ENCODE measurements at regions not wholly inside any gene's neighbourhood (a gene's known extent, or its start where the extent isn't known, plus 50 kb on each side); places are given as distances from the start of the nearest gene placed in this dataset.

DNA sequence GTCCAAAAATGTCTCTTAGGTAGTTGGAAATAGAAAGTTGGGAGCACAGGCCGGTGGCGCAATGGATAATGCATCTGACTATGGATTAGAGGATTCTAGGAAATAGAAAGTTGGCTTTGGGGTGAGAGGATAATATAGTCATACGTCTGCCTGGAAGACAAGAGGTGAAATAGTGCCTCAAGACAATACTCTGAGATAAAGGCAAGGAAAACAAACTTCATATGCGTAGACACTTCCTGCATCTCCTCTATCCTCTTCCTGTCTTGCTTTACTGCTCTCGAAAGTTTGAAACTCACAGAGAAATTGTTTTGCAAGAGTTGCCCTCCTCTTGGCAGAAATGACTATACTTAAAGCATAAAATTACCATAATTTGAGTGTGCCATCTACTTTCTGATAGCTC is 153.2 kb upstream of the FBXL7 start:
- H3K9ac ChIP-seq (ENCODE audit: low read length) = no peak overlapping the region
- no peak for DNase-seq
- H3K4me3 ChIP-seq (ENCODE audit: low read length) = no peak overlapping the region
- ChIA-PET CTCF (no interaction called here), POLR2A (ENCODE audit: unreplicated experiment) (no interaction called here)
- no peak overlapping the region for H2AFZ ChIP-seq (ENCODE audit: low read length)
- H3F3A ChIP-seq (ENCODE audit: low read length, unreplicated experiment) = no peaks in the 10 kb centered on the region
- no peaks in the 10 kb centered on the region for H4K20me1 ChIP-seq (ENCODE audit: low read length)
- intact Hi-C loops (cut with micrococcal nuclease) = no loop called here
- H3K9me2 ChIP-seq (replicated peaks; ENCODE audit: low read length) = no peaks in the 10 kb centered on the region
- no peak for ATAC-seq
- H3K79me2 ChIP-seq (ENCODE audit: low read length) = no peaks in the 10 kb centered on the region
- no peaks in the 10 kb centered on the region for H3K36me3 ChIP-seq (ENCODE audit: low read depth, low read length)
- BruUV-seq (replicated peaks) = no TSS peak
- no peaks in the 10 kb centered on the region for H3K27me3 ChIP-seq (ENCODE audit: low read length)
- 0 out of 2 replicates have a peak, but pooled peaks cover 2% of the 10 kb centered on the region for H3K9me3 ChIP-seq (ENCODE audit: low read length)
- H3K4me1 ChIP-seq (ENCODE audit: insufficient read depth, low read length) = no peaks in the 10 kb centered on the region
- H3K27ac ChIP-seq (ENCODE audit: low read length) = no peak overlapping the region
- no peak for TF ChIP-seq EZH2 (IDR thresholded peaks at IDR 0.05; ENCODE audit: low read length, unreplicated experiment)
- TF ChIP-seq, protein P1, sequence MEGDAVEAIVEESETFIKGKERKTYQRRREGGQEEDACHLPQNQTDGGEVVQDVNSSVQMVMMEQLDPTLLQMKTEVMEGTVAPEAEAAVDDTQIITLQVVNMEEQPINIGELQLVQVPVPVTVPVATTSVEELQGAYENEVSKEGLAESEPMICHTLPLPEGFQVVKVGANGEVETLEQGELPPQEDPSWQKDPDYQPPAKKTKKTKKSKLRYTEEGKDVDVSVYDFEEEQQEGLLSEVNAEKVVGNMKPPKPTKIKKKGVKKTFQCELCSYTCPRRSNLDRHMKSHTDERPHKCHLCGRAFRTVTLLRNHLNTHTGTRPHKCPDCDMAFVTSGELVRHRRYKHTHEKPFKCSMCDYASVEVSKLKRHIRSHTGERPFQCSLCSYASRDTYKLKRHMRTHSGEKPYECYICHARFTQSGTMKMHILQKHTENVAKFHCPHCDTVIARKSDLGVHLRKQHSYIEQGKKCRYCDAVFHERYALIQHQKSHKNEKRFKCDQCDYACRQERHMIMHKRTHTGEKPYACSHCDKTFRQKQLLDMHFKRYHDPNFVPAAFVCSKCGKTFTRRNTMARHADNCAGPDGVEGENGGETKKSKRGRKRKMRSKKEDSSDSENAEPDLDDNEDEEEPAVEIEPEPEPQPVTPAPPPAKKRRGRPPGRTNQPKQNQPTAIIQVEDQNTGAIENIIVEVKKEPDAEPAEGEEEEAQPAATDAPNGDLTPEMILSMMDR (conservative IDR thresholded peaks at IDR 0.05; ENCODE audit: low read depth, low read length) = no peak
- no peak for TF ChIP-seq EZH2phosphoT487 (IDR thresholded peaks at IDR 0.05; ENCODE audit: borderline replicate concordance, low read length)
- H3K4me2 ChIP-seq (ENCODE audit: low read length) = no peak overlapping the region

DNA sequence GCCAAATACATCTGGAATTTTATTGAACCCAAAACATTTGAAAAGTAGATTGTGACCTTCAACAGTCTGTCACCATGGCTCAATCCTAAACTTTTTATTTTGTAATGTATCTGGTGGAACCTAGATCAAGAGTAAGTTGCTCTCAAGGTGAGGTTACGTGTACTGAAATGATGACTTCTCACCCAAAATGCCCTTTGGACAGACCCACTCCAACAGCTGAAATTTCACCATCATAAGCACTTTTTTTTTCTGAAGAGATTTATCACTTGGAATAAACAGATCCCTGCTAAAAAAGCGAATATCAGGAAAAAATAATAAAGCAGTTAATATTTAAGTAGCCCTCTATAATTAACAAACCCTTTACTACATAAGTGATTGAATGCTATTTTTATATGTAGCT is 155.0 kb upstream of the FBXL7 start:
- Histone ChIP-seq H3K9ac (ENCODE audit: low read length) (no peak overlapping the region), H3K9me2 (replicated peaks; ENCODE audit: low read length) (no peaks in the 10 kb centered on the region), H2AFZ (ENCODE audit: low read length) (no peak overlapping the region), H3K79me2 (ENCODE audit: low read length) (no peaks in the 10 kb centered on the region), H3K27me3 (ENCODE audit: low read length) (no peaks in the 10 kb centered on the region), H3K4me3 (ENCODE audit: low read length) (no peak overlapping the region), H3K9me3 (ENCODE audit: low read length) (no peaks in the 10 kb centered on the region), H3K27ac (ENCODE audit: low read length) (no peak overlapping the region), H3K36me3 (ENCODE audit: low read depth, low read length) (no peaks in the 10 kb centered on the region), H3K4me2 (ENCODE audit: low read length) (no peak overlapping the region), H4K20me1 (ENCODE audit: low read length) (no peaks in the 10 kb centered on the region), H3K4me1 (ENCODE audit: insufficient read depth, low read length) (no peaks in the 10 kb centered on the region), H3F3A (ENCODE audit: low read length, unreplicated experiment) (no peaks in the 10 kb centered on the region)
- BruUV-seq (replicated peaks) = no TSS peak
- TF ChIP-seq, protein P1 (conservative IDR thresholded peaks at IDR 0.05; ENCODE audit: low read depth, low read length) = no peak
- no peak for TF ChIP-seq EZH2phosphoT487 (IDR thresholded peaks at IDR 0.05; ENCODE audit: borderline replicate concordance, low read length)
- no peak for TF ChIP-seq EZH2 (IDR thresholded peaks at IDR 0.05; ENCODE audit: low read length, unreplicated experiment)
- ChIA-PET POLR2A (ENCODE audit: unreplicated experiment) (no interaction called here), CTCF (no interaction called here)
- intact Hi-C loops (cut with micrococcal nuclease) = no loop called here
- ATAC-seq (no peak), DNase-seq (no peak)

DNA sequence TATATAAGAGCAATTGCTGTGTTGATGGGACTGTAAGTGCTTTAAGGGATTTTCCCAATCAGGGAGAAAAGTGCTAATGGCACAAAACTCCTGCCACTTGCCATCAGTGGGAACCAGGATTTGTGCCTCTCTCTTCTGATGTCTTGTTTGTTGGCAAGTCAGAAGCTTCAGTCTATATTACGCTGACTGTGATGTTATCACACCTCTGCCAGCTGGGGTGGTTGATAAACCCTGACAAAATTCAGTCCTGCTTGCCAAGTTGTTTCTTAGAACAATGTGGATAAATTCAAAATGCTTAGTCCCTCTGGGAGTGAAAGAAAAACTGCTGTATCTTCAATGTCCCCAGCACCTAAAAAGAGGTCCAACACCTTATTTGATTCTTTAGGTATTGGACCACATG is 161.4 kb upstream of the FBXL7 start:
- intact Hi-C loops (cut with micrococcal nuclease) = no loop called here
- no peaks in the 10 kb centered on the region for H3K27me3 ChIP-seq (ENCODE audit: low read length)
- no peak overlapping the region for H3K4me3 ChIP-seq (ENCODE audit: low read length)
- no peaks in the 10 kb centered on the region for H4K20me1 ChIP-seq (ENCODE audit: low read length)
- H2AFZ ChIP-seq (ENCODE audit: low read length) = no peak overlapping the region
- TF ChIP-seq EZH2phosphoT487 (IDR thresholded peaks at IDR 0.05; ENCODE audit: borderline replicate concordance, low read length) (no peak), EZH2 (IDR thresholded peaks at IDR 0.05; ENCODE audit: low read length, unreplicated experiment) (no peak)
- TF ChIP-seq, protein P1 (conservative IDR thresholded peaks at IDR 0.05; ENCODE audit: low read depth, low read length) = no peak
- peaks cover 8% of the 10 kb centered on the region for H3K9me3 ChIP-seq (ENCODE audit: low read length)
- H3K9ac ChIP-seq (ENCODE audit: low read length) = no peak overlapping the region
- no peak overlapping the region for H3K27ac ChIP-seq (ENCODE audit: low read length)
- ATAC-seq (no peak), DNase-seq (no peak)
- H3F3A ChIP-seq (ENCODE audit: low read length, unreplicated experiment) = no peaks in the 10 kb centered on the region
- no peaks in the 10 kb centered on the region for H3K9me2 ChIP-seq (replicated peaks; ENCODE audit: low read length)
- no TSS peak for BruUV-seq (replicated peaks)
- no peaks in the 10 kb centered on the region for H3K4me1 ChIP-seq (ENCODE audit: insufficient read depth, low read length)
- no peak overlapping the region for H3K4me2 ChIP-seq (ENCODE audit: low read length)
- H3K36me3 ChIP-seq (ENCODE audit: low read depth, low read length) = no peaks in the 10 kb centered on the region
- ChIA-PET POLR2A (ENCODE audit: unreplicated experiment) (no interaction called here), CTCF (no interaction called here)
- no peaks in the 10 kb centered on the region for H3K79me2 ChIP-seq (ENCODE audit: low read length)

Measured in PC-3 (cell line).